ENCODE measurements at regions not wholly inside any gene's neighbourhood (a gene's known extent, or its start where the extent isn't known, plus 50 kb on each side); places are given as distances from the start of the nearest gene placed in this dataset.
"Not testable (repeated sequence)": the region's sequence is repeated elsewhere in the genome, so short reads cannot be mapped to it uniquely, and the experiment has no call there.

- TF ChIP-seq, protein P1, sequence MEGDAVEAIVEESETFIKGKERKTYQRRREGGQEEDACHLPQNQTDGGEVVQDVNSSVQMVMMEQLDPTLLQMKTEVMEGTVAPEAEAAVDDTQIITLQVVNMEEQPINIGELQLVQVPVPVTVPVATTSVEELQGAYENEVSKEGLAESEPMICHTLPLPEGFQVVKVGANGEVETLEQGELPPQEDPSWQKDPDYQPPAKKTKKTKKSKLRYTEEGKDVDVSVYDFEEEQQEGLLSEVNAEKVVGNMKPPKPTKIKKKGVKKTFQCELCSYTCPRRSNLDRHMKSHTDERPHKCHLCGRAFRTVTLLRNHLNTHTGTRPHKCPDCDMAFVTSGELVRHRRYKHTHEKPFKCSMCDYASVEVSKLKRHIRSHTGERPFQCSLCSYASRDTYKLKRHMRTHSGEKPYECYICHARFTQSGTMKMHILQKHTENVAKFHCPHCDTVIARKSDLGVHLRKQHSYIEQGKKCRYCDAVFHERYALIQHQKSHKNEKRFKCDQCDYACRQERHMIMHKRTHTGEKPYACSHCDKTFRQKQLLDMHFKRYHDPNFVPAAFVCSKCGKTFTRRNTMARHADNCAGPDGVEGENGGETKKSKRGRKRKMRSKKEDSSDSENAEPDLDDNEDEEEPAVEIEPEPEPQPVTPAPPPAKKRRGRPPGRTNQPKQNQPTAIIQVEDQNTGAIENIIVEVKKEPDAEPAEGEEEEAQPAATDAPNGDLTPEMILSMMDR (IDR thresholded peaks at IDR 0.05): not testable (repeated sequence)
- TF ChIP-seq EP300, POLR2AphosphoS5 (IDR thresholded peaks at IDR 0.05): not testable (repeated sequence)
Measured at GRCh38 chr6:22171885-22172284, 125.0 kb downstream of the PRL start.

Measured in esophagus muscularis mucosa (tissue), 4 donors.